RCC 7860 (cell line): ENCODE measurements at regions not wholly inside any gene's neighbourhood (a gene's known extent, or its start where the extent isn't known, plus 50 kb on each side); places are given as distances from the start of the nearest gene placed in this dataset.

Experiments
- DNase-seq: peaks from one replicate; pipeline ENCODE4 v3.0.0-alpha.2; 2015; ENCODE audit warnings: low spot score
- FAIRE-seq: peaks from 2 replicates; lab custom pipeline; 2012; peaks lifted over from hg19 to GRCh38; lab: Jason Lieb, UNC

DNA sequence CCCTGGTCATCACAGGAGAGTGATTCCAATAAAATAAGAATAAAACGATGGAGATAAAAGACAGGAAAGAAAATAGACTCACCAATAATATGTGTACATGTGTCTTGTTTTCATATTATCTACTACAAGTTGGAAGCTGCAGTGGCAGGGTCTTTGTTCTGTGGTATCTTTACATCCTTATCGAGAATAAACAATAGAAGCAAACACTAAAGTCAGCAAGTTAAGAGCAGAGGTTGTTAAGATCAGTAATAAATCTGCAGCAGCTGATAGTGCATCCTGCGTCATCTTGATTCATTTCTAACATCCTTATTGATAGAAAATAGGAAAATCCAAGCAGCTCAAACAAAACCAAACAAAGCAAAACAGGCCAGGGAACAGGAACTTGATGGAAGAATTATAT lies 107.4 kb downstream of the RPS29 start:
- no peak for DNase-seq
- FAIRE-seq = no peak

DNA sequence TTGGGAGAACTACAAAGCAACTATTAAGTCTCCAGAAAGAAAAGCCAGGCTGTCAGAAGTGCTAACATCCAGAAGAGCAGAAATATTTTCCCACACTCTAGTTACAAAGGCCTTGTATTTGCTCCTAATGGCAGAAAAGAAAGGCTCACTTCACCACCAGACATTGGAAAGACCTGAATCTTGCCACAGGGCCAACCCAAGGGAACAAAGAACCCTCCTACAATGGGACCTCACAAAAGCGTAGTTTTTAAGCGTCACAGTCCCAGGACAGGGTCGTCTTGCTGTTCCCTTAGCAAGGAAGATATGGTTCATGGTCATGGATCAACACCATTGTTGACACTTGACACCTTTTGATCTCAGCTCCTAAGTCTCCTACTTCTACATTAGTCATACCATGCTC lies 119.1 kb downstream of the RPS29 start:
- no peak for FAIRE-seq
- DNase-seq = no peak

DNA sequence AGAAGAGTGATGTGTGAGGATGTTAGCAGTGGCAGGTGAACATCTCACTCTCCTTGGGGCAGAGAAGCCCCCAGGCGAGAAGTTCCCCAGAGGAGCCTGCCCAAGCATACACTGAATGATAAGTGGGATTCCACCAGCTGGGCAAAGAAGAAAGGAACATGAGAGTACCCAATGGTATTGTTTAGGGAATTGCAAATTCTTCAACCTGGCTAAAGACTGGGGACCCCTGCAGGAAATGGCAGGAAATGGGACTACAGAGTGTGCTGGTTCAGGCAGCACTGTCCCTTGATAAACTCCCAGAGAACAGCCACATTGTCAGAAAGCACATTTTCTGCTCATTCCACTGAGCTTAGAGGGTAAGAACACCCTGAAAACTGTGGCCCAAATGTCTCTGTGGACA lies 121.3 kb downstream of the RPS29 start:
- DNase-seq (no peak), FAIRE-seq (no peak)

DNA sequence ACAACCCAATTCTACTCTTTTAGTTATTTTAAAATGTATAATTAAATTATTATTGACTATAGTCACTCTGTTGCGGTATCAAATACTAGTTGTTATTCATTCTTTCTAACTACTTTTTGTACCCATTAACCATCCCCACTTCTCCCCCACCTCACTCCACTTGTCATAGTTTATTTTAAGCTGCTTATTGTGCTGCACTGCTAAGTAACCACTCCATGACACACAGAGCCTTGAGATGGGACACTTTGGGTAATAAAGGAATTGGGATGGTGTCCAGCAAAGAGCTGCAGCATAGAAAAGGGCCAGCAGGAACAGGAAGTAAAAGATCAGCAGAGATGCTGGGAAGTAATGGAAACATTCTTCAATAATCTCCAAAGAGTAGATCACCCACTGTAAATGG lies 123.0 kb downstream of the RPS29 start:
- DNase-seq (no peak), FAIRE-seq (no peak)

DNA sequence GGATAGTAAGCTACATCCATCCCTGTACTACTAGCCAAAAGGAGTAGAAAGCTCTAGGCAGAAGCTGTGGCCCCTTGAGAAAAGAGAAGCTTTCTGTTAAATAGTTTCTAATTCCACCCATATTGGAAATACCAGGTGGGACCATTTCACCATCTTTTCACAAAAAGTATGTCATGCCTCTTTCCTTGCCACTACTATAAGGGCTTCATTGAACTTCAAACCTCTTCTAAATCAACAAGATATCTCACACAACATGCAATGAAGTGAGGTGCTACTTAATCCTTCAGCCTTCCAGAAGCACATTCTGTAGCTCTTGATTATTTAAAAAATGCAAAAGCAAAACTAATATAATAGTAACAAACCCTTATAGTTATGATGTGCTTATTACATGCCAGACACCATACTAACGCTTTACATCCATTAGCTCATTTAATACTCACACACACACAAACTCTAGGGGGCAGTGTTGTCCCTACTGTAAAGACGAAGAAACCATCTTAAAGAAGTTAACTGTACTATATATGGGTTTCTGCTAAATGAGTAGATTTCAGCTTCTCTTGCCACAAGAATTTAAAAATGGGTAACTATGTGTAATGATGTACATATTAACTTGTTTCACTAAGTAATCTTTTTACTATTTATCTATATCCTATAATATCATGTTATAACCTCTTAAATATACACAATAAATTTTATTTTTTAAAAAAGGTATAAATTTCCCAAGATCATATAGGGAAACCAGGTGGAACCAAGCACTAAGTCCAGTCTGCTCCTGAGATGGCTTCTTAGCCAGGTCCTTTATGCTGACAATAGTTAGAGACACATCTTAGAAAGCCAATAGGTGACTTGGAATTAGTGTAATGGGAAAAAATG lies 124.4 kb downstream of the RPS29 start:
- peak; percentile 16 for FAIRE-seq
- peak; percentile 39 for DNase-seq

DNA sequence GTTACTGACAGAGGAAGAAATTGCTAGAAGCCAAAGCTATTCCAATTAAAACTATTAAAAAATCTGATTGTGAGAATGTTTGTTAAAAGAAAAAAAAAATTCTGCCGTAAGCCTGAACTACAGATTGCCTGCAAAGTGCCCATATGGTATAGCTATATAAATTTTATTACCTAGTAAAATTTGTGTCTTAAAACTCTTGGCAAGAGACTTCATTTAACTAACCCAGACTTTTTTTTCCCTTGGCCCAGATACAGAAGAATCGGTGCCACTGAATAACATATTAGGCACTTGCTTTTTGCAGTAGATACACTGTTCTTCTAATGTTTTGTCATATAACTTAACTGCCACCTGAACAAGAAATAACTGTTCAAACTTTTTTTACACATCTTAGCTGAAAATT lies 125.5 kb downstream of the RPS29 start:
- FAIRE-seq = no peak
- no peak for DNase-seq

DNA sequence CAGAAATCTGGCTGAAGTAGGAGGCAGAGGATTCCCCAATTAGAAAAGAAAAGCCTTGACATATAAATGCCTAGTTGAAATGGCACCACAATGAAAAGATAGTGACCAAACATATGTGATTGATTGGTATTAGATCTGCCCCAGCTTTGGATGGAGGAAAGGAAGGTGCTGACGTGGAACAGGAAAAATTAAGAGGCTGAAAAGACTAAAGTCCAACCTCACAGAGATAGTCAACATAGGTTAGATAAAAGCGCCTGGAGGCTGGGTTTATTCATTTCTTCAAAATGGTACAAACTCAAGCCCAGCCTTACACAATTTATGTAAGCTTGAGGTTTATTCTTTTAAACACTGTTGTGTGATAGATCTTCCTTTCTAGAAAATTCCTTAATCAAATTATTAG lies 129.6 kb downstream of the RPS29 start:
- no peak for FAIRE-seq
- no peak for DNase-seq

DNA sequence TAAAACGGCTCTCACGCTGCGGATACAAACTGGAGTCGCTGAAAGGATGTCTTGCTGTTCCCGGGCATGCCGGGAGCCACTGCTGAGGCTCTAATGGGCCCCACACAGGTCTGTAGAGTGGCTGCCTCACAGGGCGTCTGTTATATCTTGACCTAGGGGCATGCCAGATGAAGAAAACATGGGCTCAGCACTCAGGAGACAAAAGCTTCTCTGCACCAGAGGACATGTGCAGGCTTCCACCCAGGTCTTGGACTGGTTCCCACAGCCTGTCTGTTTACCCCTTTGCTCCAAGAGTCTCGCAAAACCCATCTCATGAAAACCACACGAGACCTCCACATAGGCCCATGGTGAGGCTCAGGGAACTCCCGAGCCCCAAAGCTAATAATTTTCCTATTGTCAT lies 134.2 kb downstream of the RPS29 start:
- DNase-seq = no peak
- no peak for FAIRE-seq

DNA sequence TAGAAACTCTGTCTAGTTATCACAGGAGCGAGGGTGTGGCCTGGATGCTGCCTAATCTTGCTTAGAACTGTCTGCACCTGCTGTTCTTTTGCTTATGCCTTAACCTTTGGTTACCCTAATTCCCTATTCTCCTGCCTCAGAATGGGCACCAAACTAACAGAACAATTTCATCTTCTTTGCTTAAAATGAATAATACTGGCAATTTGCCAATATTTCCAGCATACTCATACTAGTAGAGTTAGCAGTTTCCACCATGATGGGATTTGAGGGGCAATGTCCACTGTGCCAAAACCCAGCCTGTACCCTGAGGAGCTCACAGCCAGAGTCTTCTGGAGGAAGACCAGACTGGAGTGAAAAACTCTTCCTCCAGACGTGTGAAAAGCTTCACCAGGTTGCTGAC lies 136.4 kb downstream of the RPS29 start:
- no peak for FAIRE-seq
- DNase-seq = no peak

DNA sequence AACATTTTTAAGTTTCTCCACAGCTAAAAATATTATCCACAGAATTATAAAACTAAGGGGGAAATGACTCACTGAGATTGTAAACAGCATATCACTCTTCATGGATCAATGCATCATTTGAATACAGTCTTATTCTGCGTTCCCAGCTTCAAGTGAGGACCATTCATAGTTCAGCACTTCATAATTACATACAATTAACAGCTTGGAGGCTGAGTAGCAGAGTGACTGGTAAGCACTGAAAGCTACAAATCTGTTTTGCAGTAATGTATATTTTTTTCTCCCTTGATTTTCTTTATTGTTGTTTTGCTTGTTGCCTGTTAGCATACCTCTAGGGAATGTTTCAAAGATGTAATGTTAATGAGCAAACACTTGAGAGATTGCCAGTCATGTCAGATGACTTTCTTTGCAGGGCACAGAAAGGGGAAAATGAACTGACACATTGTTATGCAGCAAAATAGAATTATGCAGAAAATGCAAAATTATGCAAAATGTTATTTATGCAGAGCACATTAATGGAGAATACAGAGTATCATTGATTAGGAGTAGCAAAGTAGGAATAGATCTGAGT lies 138.6 kb downstream of the RPS29 start:
- FAIRE-seq = no peak

DNA sequence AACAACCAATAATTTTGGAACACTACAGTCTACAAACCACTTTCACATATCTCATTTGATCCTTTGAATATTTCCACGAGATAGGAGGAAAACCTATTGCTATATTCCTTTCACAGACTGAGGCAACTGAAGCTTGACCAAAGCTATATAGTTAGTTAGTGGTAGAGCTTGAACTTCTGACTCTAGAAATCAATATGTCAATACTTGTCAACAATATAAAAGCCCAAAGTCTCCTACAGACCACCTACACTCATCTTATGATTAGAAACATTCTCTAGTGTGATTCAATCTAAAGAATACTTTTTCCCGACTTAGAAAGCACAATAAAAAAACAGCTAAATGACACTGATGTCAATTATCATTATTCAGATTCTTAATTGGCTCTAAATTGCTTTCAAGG lies 139.4 kb downstream of the RPS29 start:
- DNase-seq = no peak

More for the DNA sequence above, 138.6 kb downstream of the RPS29 start:
- no peak for DNase-seq

DNA sequence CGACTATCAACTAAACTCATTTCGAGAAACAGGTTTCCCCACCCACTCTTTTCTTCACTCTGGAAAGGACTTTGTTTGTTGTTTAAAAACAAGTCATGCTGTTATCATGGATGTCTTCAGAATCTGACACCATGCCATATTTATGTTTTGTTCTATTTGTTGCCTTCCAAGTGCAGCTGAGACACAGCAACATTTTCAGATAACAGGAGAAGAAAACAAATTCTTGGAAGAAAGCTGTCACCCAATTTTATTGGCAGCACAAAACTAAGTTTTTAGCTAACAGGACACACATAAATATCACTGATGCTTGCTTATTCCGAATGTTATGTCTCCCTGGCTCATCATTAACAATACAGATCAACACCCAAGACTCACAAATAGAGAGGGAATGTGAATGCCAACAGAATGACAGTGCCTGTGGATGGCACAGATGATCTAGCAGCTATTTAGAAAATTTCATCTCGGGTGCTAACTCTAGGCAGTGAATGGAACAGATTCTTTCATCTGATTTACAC lies 147.9 kb downstream of the RPS29 start:
- DNase-seq = no peak
- FAIRE-seq = no peak

More for the DNA sequence above, 139.4 kb downstream of the RPS29 start:
- no peak for FAIRE-seq

DNA sequence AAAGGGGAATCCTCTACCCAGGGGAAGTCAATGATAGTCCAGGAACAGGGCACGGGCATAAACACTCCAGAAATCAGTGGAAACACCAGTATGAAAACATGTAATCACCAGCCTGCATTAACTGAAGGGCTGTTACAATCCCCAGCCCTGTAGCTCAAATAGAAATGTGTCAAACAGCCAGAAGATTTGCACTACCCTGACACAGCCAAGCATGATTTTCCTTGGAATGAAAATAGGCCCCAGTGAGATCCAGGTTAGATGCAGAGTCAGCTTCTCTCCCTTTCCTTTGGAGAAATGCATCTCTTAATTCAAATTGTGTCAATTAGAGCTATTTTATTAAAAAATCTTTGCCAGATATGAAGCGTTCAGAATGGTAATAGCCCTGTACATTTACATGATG lies 158.1 kb downstream of the RPS29 start:
- DNase-seq (no peak), FAIRE-seq (no peak)

DNA sequence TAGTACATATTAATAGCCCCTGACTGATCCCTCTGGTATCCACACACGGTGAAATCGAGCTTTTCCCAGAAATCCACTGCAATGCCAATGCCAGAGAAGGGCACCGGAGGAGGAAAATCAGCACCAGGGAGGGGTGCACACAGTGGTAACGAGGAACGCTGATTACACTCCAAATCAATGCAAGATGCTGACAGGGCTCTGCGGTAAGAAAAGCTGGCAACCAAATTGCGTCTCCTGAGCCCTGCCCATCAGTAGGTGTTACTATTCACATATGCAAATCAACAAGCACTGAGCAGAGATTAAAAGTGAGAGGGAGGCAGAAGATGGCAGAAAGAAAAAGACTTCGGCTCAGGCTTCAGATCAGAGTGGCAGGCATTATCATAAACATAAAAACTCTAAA lies 159.1 kb downstream of the RPS29 start:
- no peak for DNase-seq
- FAIRE-seq = no peak

DNA sequence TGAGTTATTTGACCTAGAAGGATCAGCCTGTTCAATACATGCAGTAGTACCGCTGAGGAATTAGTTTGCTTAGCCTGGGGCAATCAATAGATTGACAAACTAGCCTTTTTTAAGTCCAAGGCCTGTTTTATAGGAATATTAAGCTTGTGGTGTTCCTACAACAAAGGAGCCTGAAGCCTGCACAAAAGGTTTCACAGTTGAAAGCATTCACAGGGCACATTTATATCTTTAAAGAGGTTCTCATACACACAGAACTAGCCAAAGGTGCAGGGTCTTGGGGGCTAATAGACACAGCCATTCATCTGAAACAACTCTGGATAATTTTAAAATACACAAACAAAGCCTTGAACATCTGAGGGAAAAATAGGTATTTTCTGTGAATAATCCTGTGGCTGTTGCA lies 160.3 kb downstream of the RPS29 start:
- DNase-seq (no peak), FAIRE-seq (no peak)

DNA sequence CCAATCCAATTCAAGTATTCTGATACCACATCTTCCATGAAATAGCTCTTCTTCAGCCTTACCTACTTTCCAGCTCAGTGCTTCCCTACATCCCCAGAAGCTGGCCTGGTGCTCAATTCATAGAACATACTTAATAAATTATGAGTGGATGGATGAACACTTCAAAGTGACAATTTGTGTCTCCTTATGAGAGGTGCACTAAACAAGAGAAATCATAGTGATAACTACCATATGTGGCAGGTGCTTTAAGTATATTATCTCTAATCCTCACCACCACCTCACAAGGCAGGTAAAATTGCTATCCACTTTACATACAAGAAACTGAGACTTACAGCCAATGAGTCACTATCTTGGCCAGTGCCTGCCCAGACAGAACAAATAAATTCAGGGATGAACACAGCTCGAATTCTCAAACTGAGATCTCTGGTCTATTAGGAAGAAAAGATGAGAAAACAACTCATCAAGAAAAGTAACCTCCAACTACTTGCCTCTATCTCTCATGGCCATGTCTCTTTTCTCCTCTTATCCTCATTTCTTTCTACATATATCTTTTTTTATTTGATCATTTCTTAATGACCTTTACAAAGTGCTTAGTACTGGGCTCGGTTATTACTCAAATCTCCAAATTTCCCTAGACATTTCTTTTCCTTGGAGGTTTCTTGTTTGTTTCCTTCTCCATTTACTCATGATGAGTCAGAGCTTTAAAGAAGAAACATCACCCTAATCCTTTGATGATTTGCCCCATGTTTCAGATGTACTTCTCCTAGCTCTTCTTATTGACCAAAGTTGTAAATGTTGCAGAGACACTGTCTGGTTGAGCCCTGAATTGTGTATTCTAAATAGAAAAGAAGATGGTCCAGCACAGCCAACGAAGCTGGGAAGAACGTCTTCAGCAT lies 161.5 kb downstream of the RPS29 start:
- FAIRE-seq = no peak
- no peak for DNase-seq

DNA sequence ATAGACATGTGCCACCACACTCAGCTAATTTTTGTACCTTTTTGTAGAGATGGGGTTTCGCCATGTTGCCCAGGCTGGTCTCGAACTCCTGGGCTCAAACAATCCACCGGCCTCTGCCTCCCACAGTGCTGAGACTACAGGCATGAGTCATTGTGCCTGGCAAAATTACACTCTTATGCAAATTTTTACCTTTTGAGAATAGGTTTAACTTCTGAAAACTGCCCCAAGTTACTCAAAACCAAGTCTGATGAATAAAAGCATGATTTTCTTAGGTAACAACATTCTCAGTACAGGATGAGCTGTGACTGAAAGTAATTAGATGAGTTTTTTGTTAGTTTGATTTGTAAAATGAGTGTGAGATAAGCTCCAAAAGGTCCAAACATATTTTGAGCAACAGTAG lies 166.0 kb downstream of the RPS29 start:
- DNase-seq (no peak), FAIRE-seq (no peak)

DNA sequence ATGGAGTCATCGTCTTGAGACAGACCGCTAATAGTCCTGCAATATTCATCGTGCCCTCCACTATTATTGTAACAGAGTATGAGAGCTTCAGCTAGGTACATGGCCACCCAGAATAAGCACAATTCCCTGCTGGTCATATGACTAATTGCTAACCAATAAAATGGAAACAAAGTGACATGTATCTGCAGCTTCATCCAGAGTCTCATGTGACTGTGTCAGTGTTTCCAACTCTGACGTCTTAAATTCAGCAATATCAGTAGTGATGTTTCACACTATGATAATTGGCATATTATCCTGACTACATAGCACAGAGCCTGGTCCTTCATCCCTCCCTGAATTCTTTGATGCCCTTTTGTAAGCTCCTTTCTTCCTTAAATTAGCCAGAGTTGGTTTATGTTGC lies 167.4 kb downstream of the RPS29 start:
- FAIRE-seq (no peak), DNase-seq (no peak)

DNA sequence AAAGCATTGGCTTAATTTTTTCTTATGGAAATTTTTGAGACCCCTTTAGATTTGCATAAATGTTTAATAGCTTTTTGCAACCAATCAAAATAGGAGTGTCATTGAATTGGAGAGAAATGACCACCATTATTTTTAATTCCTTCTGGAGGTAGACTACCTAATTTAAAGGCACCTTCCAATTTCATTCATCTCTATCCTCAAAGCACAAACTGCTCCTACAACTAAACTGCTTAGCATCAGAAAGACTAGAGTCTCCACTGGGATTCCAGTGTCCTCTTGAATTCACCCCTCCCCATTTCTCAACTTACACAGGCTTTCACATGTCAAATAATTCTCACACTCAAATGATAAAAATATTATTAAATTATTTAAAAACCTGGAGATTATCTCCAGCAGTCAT lies 168.4 kb downstream of the RPS29 start:
- FAIRE-seq (no peak), DNase-seq (no peak)

DNA sequence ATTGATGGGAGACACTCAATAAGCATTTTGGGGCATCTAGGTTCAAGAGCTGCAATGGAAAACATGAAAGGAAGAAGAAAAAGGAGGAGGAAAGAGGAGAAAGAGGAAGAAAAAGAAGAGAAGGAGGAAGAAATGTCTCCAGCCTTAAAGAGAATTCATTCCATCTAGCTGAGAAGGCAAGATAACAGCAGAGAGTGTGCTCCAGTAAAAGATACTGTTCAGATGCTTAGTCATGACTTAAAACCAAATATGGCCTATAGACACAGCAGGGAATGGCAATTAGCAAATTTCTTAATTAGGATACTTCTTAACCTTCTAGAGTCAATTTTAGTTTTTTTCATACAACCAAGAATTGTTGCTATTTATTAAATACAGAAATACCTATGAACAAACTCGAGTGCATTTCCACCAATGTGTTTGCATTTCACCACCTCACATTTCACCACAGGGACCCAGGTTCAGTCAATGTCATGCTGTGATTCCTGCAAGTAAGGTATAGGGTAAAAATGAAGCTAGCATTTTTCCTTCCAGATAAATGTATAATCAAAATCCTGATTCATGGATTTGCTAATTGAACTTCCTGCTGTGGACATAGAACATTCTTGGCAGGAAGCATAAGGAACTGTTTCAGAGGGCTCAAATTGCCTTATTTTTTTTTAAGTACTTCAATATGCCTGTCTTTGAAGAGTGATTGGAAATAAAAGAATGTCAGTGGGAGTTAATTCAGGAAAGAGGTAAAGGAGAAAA lies 177.8 kb downstream of the RPS29 start:
- FAIRE-seq (no peak), DNase-seq (no peak)

DNA sequence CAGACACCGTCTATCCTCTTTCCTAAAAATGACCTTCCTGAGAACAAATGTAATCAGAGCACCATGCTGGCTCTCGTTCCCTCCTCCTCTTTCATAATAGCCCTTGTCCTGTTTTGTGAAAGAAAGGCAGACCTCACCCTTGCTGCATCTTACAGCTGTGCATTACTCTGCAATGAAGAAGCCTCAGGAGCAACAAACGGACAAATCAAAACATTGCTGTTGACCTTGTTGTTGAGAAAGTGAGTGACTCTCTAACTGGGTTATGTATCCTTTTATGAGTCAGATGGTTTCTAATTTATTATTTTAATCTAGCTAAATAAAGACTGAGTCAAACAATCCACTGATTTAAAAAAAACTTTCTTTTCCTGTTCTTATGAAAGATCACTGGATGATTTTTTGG lies 180.9 kb downstream of the RPS29 start:
- DNase-seq = no peak
- no peak for FAIRE-seq
